CD8-positive, alpha-beta memory T cell (primary cell): ENCODE measurements at regions not wholly inside any gene's neighbourhood (a gene's known extent, or its start where the extent isn't known, plus 50 kb on each side); places are given as distances from the start of the nearest gene placed in this dataset.
"Not testable (repeated sequence)": the region's sequence is repeated elsewhere in the genome, so short reads cannot be mapped to it uniquely, and the experiment has no call there.

Source experiments
- CTCF ChIA-PET: fragments of 350-600 bp; sonication (Branson Sonifier 250); formaldehyde crosslinking; loops from one replicate; lab custom pipeline; 2021; ENCODE audit warnings: antibody characterized with exemption; lab: Charles Lee
- POLR2A ChIA-PET: fragments of 350-600 bp; sonication (Branson Sonifier 250); formaldehyde crosslinking; loops from one replicate; lab custom pipeline; 2021; ENCODE audit warnings: antibody characterized with exemption; lab: Charles Lee
- DNase-seq, 5 donors: peaks; one replicate each; pipeline versions ENCODE4 v3.0.0 to v3.0.0-alpha.2; 2020 to 2022; ENCODE audit warnings: mixed read lengths in 1 of 5
- H3K27ac ChIP-seq: one replicate; pipeline ENCODE4 v1.7.0; 2013; ENCODE audit warnings: low read depth, mild to moderate bottlenecking, low read length, moderate library complexity
- H3K27me3 ChIP-seq: 2 replicates; pipeline ENCODE4 v1.7.0; 2013; ENCODE audit warnings: low read length, mild to moderate bottlenecking; ENCODE audit not compliant: insufficient read depth, poor library complexity, severe bottlenecking
- H3K36me3 ChIP-seq: 2 replicates; pipeline ENCODE4 v1.7.0; 2013; ENCODE audit warnings: mild to moderate bottlenecking, low read length, moderate library complexity; ENCODE audit not compliant: insufficient read depth
- H3K4me1 ChIP-seq: 2 replicates; pipeline ENCODE4 v1.7.0; 2013; ENCODE audit warnings: mild to moderate bottlenecking, low read length, moderate library complexity; ENCODE audit not compliant: insufficient read depth
- H3K4me3 ChIP-seq: 2 replicates; pipeline ENCODE4 v1.7.0; 2013; ENCODE audit warnings: mild to moderate bottlenecking, low read length
- H3K9me3 ChIP-seq: 2 replicates; pipeline ENCODE4 v1.7.0; 2013; ENCODE audit warnings: mild to moderate bottlenecking, low read length
- H3K27ac Mint-ChIP-seq, 8 donors: one replicate each; pipeline ENCODE4 v1.8.0; 2020 to 2021; ENCODE audit warnings: mixed read lengths in 8 of 8, mild to moderate bottlenecking in 6 of 8, inconsistent platforms in 3 of 8, moderate library complexity in 3 of 8
- H3K27me3 Mint-ChIP-seq, 2 donors: one replicate each; pipeline ENCODE4 v1.8.0; 2020 to 2021; ENCODE audit warnings: mixed read lengths in 2 of 2, mild to moderate bottlenecking in 1 of 2, moderate library complexity in 1 of 2
- H3K36me3 Mint-ChIP-seq, 3 donors: one replicate each; pipeline ENCODE4 v1.8.0; 2020 to 2021; ENCODE audit warnings: mixed read lengths in 3 of 3, inconsistent platforms in 1 of 3, mild to moderate bottlenecking in 1 of 3
- H3K4me1 Mint-ChIP-seq, 3 donors: one replicate each; pipeline ENCODE4 v1.8.0; 2020 to 2021; ENCODE audit warnings: mixed read lengths in 3 of 3, inconsistent platforms in 1 of 3, mild to moderate bottlenecking in 1 of 3
- H3K4me3 Mint-ChIP-seq, 7 donors: one replicate each; pipeline ENCODE4 v1.8.0; 2020 to 2021; ENCODE audit warnings: mixed read lengths in 7 of 7, mild to moderate bottlenecking in 6 of 7, moderate library complexity in 4 of 7, inconsistent platforms in 2 of 7
- H3K9me3 Mint-ChIP-seq, 5 donors: one replicate each; pipeline ENCODE4 v1.8.0; 2020 to 2022; ENCODE audit warnings: mixed read lengths in 5 of 5, mild to moderate bottlenecking in 3 of 5, moderate library complexity in 2 of 5, inconsistent platforms in 1 of 5

GRCh38 chr6:88443554-88443953, 277.4 kb upstream of the CNR1 start:
- H3K9me3 Mint-ChIP-seq: peaks cover 0 to 3% (median 0%) of the 10 kb centered on the region in 5 donors
- H3K27me3 Mint-ChIP-seq: peaks cover 1 to 4% of the 10 kb centered on the region in 2 donors
- Histone ChIP-seq H3K4me1 (no peaks in the 10 kb centered on the region), H3K9me3 (no peaks in the 10 kb centered on the region), H3K4me3 (no peak overlapping the region), H3K27ac (no peak overlapping the region), H3K27me3 (no peaks in the 10 kb centered on the region), H3K36me3 (no peaks in the 10 kb centered on the region)
- ChIA-PET CTCF (no interaction called here), POLR2A (no interaction called here)
- no peak overlapping the region for H3K27ac Mint-ChIP-seq
- H3K4me1 Mint-ChIP-seq: no peaks in the 10 kb centered on the region
- H3K4me3 Mint-ChIP-seq: no peak overlapping the region
- no peaks in the 10 kb centered on the region for H3K36me3 Mint-ChIP-seq
- no peak for DNase-seq

GRCh38 chr6:88442737-88443136, 276.6 kb upstream of the CNR1 start:
- POLR2A ChIA-PET: no interaction called here

GRCh38 chr6:88441346-88441745, 275.2 kb upstream of the CNR1 start:
- H3K27ac Mint-ChIP-seq: no peak overlapping the region
- peaks cover 0 to 3% (median 0%) of the 10 kb centered on the region in 5 donors for H3K9me3 Mint-ChIP-seq

More at GRCh38 chr6:88442737-88443136, 276.6 kb upstream of the CNR1 start:
- no peaks in the 10 kb centered on the region for H3K4me1 Mint-ChIP-seq
- CTCF ChIA-PET: no interaction called here
- H3K4me3 Mint-ChIP-seq: no peak overlapping the region
- no peak overlapping the region for H3K27ac Mint-ChIP-seq
- H3K36me3 Mint-ChIP-seq: no peaks in the 10 kb centered on the region
- H3K9me3 Mint-ChIP-seq: peaks cover 0 to 3% (median 0%) of the 10 kb centered on the region in 5 donors
- no peaks in the 10 kb centered on the region for H3K4me1 ChIP-seq
- H3K4me3 ChIP-seq: no peak overlapping the region
- H3K27me3 ChIP-seq: no peaks in the 10 kb centered on the region
- DNase-seq: no peak
- peaks cover under 1 to 4% of the 10 kb centered on the region in 2 donors for H3K27me3 Mint-ChIP-seq
- no peaks in the 10 kb centered on the region for H3K9me3 ChIP-seq
- H3K36me3 ChIP-seq: no peaks in the 10 kb centered on the region
- no peak overlapping the region for H3K27ac ChIP-seq

GRCh38 chr6:88428068-88428467, 261.9 kb upstream of the CNR1 start:
- POLR2A ChIA-PET: no interaction called here
- Mint-ChIP-seq H3K4me3 (no peak overlapping the region), H3K36me3 (no peaks in the 10 kb centered on the region), H3K4me1 (no peaks in the 10 kb centered on the region), H3K9me3 (peaks cover 0 to 2% (median 0%) of the 10 kb centered on the region in 5 donors), H3K27me3 (peaks cover 3 to 9% of the 10 kb centered on the region in 2 donors), H3K27ac (no peak overlapping the region)
- H3K27me3 ChIP-seq: no peaks in the 10 kb centered on the region
- no peaks in the 10 kb centered on the region for H3K9me3 ChIP-seq
- no peak overlapping the region for H3K27ac ChIP-seq
- no peak overlapping the region for H3K4me3 ChIP-seq
- DNase-seq: no peak
- no peaks in the 10 kb centered on the region for H3K36me3 ChIP-seq
- CTCF ChIA-PET: no interaction called here
- H3K4me1 ChIP-seq: no peaks in the 10 kb centered on the region

More at GRCh38 chr6:88441346-88441745, 275.2 kb upstream of the CNR1 start:
- Mint-ChIP-seq H3K27me3 (peaks cover 0 to 4% of the 10 kb centered on the region in 2 donors), H3K4me3 (no peak overlapping the region), H3K36me3 (no peaks in the 10 kb centered on the region), H3K4me1 (no peaks in the 10 kb centered on the region)
- Histone ChIP-seq H3K36me3 (no peaks in the 10 kb centered on the region), H3K27ac (no peak overlapping the region), H3K9me3 (no peaks in the 10 kb centered on the region), H3K27me3 (no peaks in the 10 kb centered on the region), H3K4me3 (no peak overlapping the region), H3K4me1 (no peaks in the 10 kb centered on the region)
- no peak for DNase-seq
- CTCF ChIA-PET: no interaction called here
- POLR2A ChIA-PET: no interaction called here

GRCh38 chr6:88426005-88426404, 259.9 kb upstream of the CNR1 start:
- Histone ChIP-seq H3K27me3 (no peaks in the 10 kb centered on the region), H3K4me3 (no peak overlapping the region), H3K27ac (no peak overlapping the region), H3K9me3 (no peaks in the 10 kb centered on the region), H3K36me3 (no peaks in the 10 kb centered on the region), H3K4me1 (no peaks in the 10 kb centered on the region)
- ChIA-PET POLR2A (no interaction called here), CTCF (no interaction called here)
- H3K4me1 Mint-ChIP-seq: no peaks in the 10 kb centered on the region
- H3K9me3 Mint-ChIP-seq: peaks cover 0 to 2% (median 0%) of the 10 kb centered on the region in 5 donors
- H3K27me3 Mint-ChIP-seq: no peaks in the 10 kb centered on the region
- no peak for DNase-seq
- no peak overlapping the region for H3K27ac Mint-ChIP-seq
- H3K36me3 Mint-ChIP-seq: no peaks in the 10 kb centered on the region
- no peak overlapping the region for H3K4me3 Mint-ChIP-seq

- POLR2A ChIA-PET: no interaction called here
- H3K9me3 Mint-ChIP-seq: peaks cover 0 to 3% (median 0%) of the 10 kb centered on the region in 5 donors
- Histone ChIP-seq H3K4me3 (no peak overlapping the region), H3K27ac (no peak overlapping the region), H3K27me3 (no peaks in the 10 kb centered on the region), H3K4me1 (no peaks in the 10 kb centered on the region), H3K36me3 (no peaks in the 10 kb centered on the region), H3K9me3 (no peaks in the 10 kb centered on the region)
- H3K4me1 Mint-ChIP-seq: no peaks in the 10 kb centered on the region
- H3K36me3 Mint-ChIP-seq: no peaks in the 10 kb centered on the region
- no peak overlapping the region for H3K4me3 Mint-ChIP-seq
- no peak overlapping the region for H3K27ac Mint-ChIP-seq
- no peaks in the 10 kb centered on the region for H3K27me3 Mint-ChIP-seq
- DNase-seq: no peak
- CTCF ChIA-PET: no interaction called here
Observed at GRCh38 chr6:88422831-88423230, 256.7 kb upstream of the CNR1 start.

- H3K27ac Mint-ChIP-seq, H3K4me1 ChIP-seq, H3K9me3 ChIP-seq, CTCF ChIA-PET, H3K4me3 ChIP-seq, H3K4me1 Mint-ChIP-seq, H3K27ac ChIP-seq, H3K27me3 ChIP-seq, H3K4me3 Mint-ChIP-seq, DNase-seq, H3K36me3 ChIP-seq, H3K27me3 Mint-ChIP-seq, H3K36me3 Mint-ChIP-seq, H3K9me3 Mint-ChIP-seq, POLR2A ChIA-PET: not testable (repeated sequence)
Observed at GRCh38 chr6:88420967-88421488, 254.9 kb upstream of the CNR1 start.

GRCh38 chr6:88418921-88419810, 253.0 kb upstream of the CNR1 start:
- H3K27ac Mint-ChIP-seq, H3K36me3 ChIP-seq, H3K9me3 Mint-ChIP-seq, H3K27me3 Mint-ChIP-seq, H3K4me3 Mint-ChIP-seq, H3K27ac ChIP-seq, H3K4me1 Mint-ChIP-seq, H3K9me3 ChIP-seq, H3K4me1 ChIP-seq, H3K4me3 ChIP-seq, H3K27me3 ChIP-seq, H3K36me3 Mint-ChIP-seq, CTCF ChIA-PET, POLR2A ChIA-PET, DNase-seq: not testable (repeated sequence)
